ENCODE measurements at regions not wholly inside any gene's neighbourhood (a gene's known extent, or its start where the extent isn't known, plus 50 kb on each side); places are given as distances from the start of the nearest gene placed in this dataset.
"Not testable (repeated sequence)": the region's sequence is repeated elsewhere in the genome, so short reads cannot be mapped to it uniquely, and the experiment has no call there.

DNA sequence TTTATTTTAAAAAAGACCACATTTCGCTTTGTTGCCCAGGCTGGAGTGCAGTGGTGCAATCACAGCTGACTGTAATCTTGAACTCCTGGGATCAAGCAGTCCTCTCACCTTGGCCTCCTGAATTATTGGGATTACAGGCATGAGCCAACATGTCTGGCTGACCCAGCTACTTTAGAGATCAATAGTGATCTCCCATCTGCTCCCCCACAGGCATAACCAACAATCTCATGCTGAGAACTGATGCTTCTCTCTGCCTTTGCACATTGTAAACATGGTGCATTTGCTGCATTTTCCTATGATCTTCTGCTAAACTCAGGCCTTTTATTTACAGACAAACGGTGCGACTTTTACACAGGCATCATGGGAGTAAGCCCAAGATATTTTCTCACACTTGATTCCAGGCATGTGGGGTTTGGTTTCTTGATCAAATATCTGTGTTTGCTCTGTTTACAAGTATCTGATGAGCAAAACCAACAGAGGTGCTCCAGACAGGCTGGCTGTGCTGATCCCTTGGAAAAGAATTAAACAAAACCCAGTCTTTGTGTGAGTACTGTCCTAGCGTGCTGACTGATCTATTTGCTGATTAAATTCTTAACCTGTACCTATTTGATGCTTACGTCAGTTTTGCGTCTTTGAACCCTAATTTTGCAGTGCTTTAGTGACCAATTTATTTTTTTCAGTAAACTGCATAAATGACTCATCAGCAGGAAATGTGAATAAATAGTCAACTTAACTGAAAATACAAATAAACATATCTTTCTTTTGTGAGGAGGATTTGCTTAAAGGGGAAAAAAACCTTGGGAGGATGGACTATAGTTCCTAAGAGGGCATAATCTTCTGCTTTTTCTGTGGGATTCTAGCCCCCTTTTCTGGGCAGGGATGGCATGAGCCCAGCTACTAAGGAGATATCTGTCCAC is 191.7 kb upstream of the NR3C1 start:
- no peaks in the 10 kb centered on the region for H3K27me3 Mint-ChIP-seq
- intact Hi-C loops (cut with micrococcal nuclease) = no loop called here
- no peak for DNase-seq
- H3K4me1 Mint-ChIP-seq = peaks cover 0 to 8% (median under 1%) of the 10 kb centered on the region in 4 donors
- H3K9me3 ChIP-seq (ENCODE audit: control insufficient read depth in 1 of 2, low read length in 2 of 2) = no peaks in the 10 kb centered on the region
- H3K36me3 ChIP-seq (ENCODE audit: insufficient read depth, low read length) = no peaks in the 10 kb centered on the region
- no peaks in the 10 kb centered on the region for H3K36me3 Mint-ChIP-seq
- CTCF ChIA-PET (ENCODE audit: partially characterized antibody) = no interaction called here
- H3K27ac Mint-ChIP-seq = no peak overlapping the region
- peaks cover 0 to 2% (median 0%) of the 10 kb centered on the region in 8 donors for H3K9me3 Mint-ChIP-seq
- no peak overlapping the region for H3K27ac ChIP-seq (ENCODE audit: low read depth, low read length)
- H3K4me3 Mint-ChIP-seq = no peak overlapping the region
- H3K27me3 ChIP-seq (ENCODE audit: insufficient read depth, low read length) = no peaks in the 10 kb centered on the region
- no peaks in the 10 kb centered on the region for H3K4me1 ChIP-seq (ENCODE audit: insufficient read depth, low read length)
- POLR2A ChIA-PET (ENCODE audit: partially characterized antibody) = no interaction called here
- no peak overlapping the region for H3K4me3 ChIP-seq (ENCODE audit: low read length in 2 of 2)

DNA sequence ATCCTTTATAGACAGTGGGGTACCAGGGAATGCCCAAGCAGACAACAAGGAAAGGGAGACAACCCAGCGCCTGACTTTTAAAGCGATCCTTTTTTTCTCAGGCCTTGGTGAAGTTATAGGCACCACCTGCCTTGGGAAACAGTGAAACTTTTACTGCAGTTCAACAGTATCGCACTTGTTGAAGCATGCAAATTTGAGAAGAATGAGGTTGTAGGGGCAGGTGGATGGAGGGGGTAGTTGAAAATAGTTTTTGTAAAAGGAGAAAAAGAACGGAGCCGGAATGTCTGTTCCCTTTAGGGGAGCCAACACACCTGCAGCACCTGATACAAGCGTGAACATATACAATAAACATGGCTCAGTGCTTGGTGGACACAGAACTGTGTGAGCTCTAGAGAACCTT is 190.2 kb upstream of the NR3C1 start:
- intact Hi-C loops (cut with micrococcal nuclease) = no loop called here
- ChIA-PET CTCF (ENCODE audit: partially characterized antibody) (no interaction called here), POLR2A (ENCODE audit: partially characterized antibody) (interaction anchor here (0.8 kb wide), 1 partner anchor 16 kb away, joined by 3 read pairs; no protein-coding TSS in a partner anchor)
- Histone ChIP-seq H3K36me3 (ENCODE audit: insufficient read depth, low read length) (no peaks in the 10 kb centered on the region), H3K9me3 (ENCODE audit: control insufficient read depth in 1 of 2, low read length in 2 of 2) (no peaks in the 10 kb centered on the region), H3K4me3 (ENCODE audit: low read length in 2 of 2) (no peak overlapping the region), H3K27ac (ENCODE audit: low read depth, low read length) (no peak overlapping the region), H3K4me1 (ENCODE audit: insufficient read depth, low read length) (peaks cover 6% of the 10 kb centered on the region), H3K27me3 (ENCODE audit: insufficient read depth, low read length) (no peaks in the 10 kb centered on the region)
- no peaks in the 10 kb centered on the region for H3K36me3 Mint-ChIP-seq
- peaks cover 0 to 8% (median 2%) of the 10 kb centered on the region in 4 donors for H3K4me1 Mint-ChIP-seq
- H3K9me3 Mint-ChIP-seq = peaks cover 0 to 2% (median 0%) of the 10 kb centered on the region in 8 donors
- no peak for DNase-seq
- H3K27ac Mint-ChIP-seq = no peak overlapping the region
- H3K4me3 Mint-ChIP-seq = no peak overlapping the region
- no peaks in the 10 kb centered on the region for H3K27me3 Mint-ChIP-seq

DNA sequence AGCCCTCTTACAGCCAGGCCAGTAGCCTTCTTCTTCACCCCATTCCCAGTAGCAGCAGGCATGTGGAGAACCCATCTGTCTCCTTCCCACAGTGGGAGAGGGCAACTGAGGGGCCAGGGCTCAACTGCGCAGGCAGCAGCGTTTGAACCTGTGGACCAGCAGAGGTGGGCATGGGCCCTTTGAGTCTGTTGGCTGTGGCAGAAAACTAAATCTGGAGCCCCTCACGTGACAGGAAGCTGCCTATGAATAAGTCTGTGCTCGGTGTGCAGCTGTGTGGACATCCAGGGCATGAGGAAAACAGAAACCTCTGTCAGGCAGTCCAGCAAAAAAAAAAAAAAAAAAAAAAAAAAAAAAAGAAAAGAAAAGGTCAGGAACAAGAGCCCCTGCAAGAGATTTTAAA is 189.2 kb upstream of the NR3C1 start:
- no peaks in the 10 kb centered on the region for H3K36me3 Mint-ChIP-seq
- ChIA-PET CTCF (ENCODE audit: partially characterized antibody) (interaction anchor here (1.9 kb wide), 1 partner anchor 10 kb away, joined by 5 read pairs; no protein-coding TSS in a partner anchor), POLR2A (ENCODE audit: partially characterized antibody) (interaction anchor here (0.8 kb wide), 1 partner anchor 12 kb away, joined by 3 read pairs; no protein-coding TSS in a partner anchor)
- no peaks in the 10 kb centered on the region for H3K9me3 ChIP-seq (ENCODE audit: control insufficient read depth in 1 of 2, low read length in 2 of 2)
- H3K4me3 ChIP-seq (ENCODE audit: low read length in 2 of 2) = no peak overlapping the region
- no peaks in the 10 kb centered on the region for H3K36me3 ChIP-seq (ENCODE audit: insufficient read depth, low read length)
- no peaks in the 10 kb centered on the region for H3K27me3 Mint-ChIP-seq
- no peak overlapping the region for H3K27ac Mint-ChIP-seq
- peaks cover 6% of the 10 kb centered on the region for H3K4me1 ChIP-seq (ENCODE audit: insufficient read depth, low read length)
- no peak for DNase-seq
- no peaks in the 10 kb centered on the region for H3K27me3 ChIP-seq (ENCODE audit: insufficient read depth, low read length)
- H3K4me3 Mint-ChIP-seq = no peak overlapping the region
- H3K4me1 Mint-ChIP-seq = peaks cover 0 to 8% (median 2%) of the 10 kb centered on the region in 4 donors
- intact Hi-C loops (cut with micrococcal nuclease) = no loop called here
- no peaks in the 10 kb centered on the region for H3K9me3 Mint-ChIP-seq
- no peak overlapping the region for H3K27ac ChIP-seq (ENCODE audit: low read depth, low read length)

DNA sequence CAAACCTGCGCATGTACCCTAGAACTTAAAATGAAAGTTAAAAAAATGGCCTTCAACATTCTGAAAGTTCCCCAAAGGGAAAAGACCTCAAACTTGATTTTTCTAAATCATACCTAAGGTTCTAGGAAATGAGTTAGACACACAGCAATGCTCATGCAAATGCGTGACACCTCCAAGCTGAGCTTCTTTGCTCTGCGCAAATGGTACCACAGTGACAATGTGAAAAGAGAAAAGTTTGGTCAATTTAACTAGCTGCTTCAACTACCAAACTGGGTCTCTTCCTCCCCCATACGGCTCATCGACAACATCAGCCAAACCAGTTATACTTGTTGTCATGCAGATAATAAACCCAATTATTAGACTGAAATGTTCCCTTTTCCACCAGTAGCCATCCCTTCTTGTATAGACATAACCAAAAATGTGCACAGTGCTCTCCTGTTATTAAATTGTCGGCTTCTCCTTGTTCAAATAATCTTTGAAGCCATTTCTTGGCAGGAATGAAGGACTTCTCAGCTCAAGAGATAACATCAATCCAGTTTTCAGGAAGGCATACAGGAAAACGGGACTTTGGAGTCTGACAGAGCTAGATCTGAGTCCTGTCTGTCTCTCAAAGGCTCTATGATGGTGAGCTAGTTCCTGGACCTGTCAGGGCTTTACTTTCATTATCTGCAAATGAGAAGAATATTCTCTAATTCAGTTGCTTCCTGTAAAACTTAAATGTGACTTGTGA is 185.6 kb upstream of the NR3C1 start:
- H3K9me3 Mint-ChIP-seq = no peaks in the 10 kb centered on the region
- intact Hi-C loops (cut with micrococcal nuclease) = no loop called here
- H3K27me3 Mint-ChIP-seq = no peaks in the 10 kb centered on the region
- H3K4me1 ChIP-seq (ENCODE audit: insufficient read depth, low read length) = peaks cover 6% of the 10 kb centered on the region
- no peak overlapping the region for H3K27ac Mint-ChIP-seq
- ChIA-PET CTCF (ENCODE audit: partially characterized antibody) (interaction anchor here (1.0 to 1.3 kb wide), 2 partner anchors 10 to 11 kb away, joined by 3 to 4 read pairs; no protein-coding TSS in a partner anchor), POLR2A (ENCODE audit: partially characterized antibody) (no interaction called here)
- no peaks in the 10 kb centered on the region for H3K36me3 Mint-ChIP-seq
- H3K4me3 Mint-ChIP-seq = no peak overlapping the region
- H3K27me3 ChIP-seq (ENCODE audit: insufficient read depth, low read length) = no peaks in the 10 kb centered on the region
- no peak overlapping the region for H3K4me3 ChIP-seq (ENCODE audit: low read length in 2 of 2)
- peaks cover 3 to 8% (median 5%) of the 10 kb centered on the region in 4 donors for H3K4me1 Mint-ChIP-seq
- H3K36me3 ChIP-seq (ENCODE audit: insufficient read depth, low read length) = no peaks in the 10 kb centered on the region
- DNase-seq = no peak
- no peaks in the 10 kb centered on the region for H3K9me3 ChIP-seq (ENCODE audit: control insufficient read depth in 1 of 2, low read length in 2 of 2)
- H3K27ac ChIP-seq (ENCODE audit: low read depth, low read length) = no peak overlapping the region

DNA sequence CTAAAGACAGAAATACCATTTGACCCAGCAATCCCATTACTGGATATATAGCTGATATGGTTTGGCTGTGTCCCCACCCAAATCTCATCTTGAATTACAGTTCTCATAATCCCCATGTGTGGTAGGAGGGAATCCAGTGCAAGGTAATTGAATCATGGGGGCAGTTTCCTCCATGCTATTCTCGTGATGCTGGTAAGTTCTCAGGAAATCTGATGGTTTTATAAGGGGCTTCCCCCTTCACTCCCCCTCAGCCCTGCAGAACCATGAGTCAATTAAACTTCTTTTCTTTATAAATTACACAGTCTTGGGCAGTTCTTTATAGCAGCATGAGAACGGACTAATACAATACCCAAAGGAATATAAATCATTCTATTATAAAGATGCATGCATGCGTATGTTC is 184.6 kb upstream of the NR3C1 start:
- CTCF ChIA-PET (ENCODE audit: partially characterized antibody); POLR2A ChIA-PET (ENCODE audit: partially characterized antibody); H3K4me3 ChIP-seq (ENCODE audit: low read length in 2 of 2); H3K27ac ChIP-seq (ENCODE audit: low read depth, low read length); H3K4me3 Mint-ChIP-seq; H3K27ac Mint-ChIP-seq; H3K27me3 Mint-ChIP-seq; intact Hi-C loops (cut with micrococcal nuclease); H3K36me3 Mint-ChIP-seq; H3K9me3 ChIP-seq (ENCODE audit: control insufficient read depth in 1 of 2, low read length in 2 of 2); H3K4me1 ChIP-seq (ENCODE audit: insufficient read depth, low read length); H3K9me3 Mint-ChIP-seq; H3K36me3 ChIP-seq (ENCODE audit: insufficient read depth, low read length); H3K27me3 ChIP-seq (ENCODE audit: insufficient read depth, low read length); DNase-seq: not testable (repeated sequence)
- peaks cover 10 to 13% (median 11%) of the 10 kb centered on the region in 4 donors for H3K4me1 Mint-ChIP-seq

DNA sequence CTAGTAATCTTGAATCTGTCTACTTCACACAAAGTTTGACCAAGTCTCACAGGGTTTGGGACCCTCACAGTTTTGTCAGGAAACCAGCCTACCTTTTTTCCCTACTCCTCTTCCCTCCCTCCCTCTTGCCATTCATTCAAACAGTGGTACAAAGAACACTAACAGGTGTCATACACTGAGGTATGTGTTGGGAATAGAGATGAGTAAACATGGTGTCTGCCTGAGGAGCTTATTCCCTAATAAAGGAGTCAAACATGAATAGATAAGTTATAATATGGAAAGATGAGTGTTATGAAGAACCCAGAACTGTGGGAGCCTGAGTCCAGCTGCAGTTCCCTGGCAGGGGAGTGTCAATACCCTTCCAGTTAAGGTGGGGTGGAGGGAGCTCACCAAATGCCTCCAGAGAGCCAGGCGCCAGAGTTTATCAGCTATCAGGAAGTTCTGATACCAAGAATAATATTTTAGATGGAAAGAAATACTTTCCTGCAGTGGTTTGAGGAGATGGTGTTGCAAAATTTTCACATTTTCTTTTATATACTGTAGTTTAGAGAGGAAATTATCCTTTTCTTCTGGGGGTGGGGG is 183.4 kb upstream of the NR3C1 start:
- H3K4me3 ChIP-seq (ENCODE audit: low read length in 2 of 2) = no peak overlapping the region
- H3K27me3 Mint-ChIP-seq = no peaks in the 10 kb centered on the region
- H3K27ac ChIP-seq (ENCODE audit: low read depth, low read length) = no peak overlapping the region
- no peaks in the 10 kb centered on the region for H3K27me3 ChIP-seq (ENCODE audit: insufficient read depth, low read length)
- no peak overlapping the region for H3K27ac Mint-ChIP-seq
- ChIA-PET POLR2A (ENCODE audit: partially characterized antibody) (no interaction called here), CTCF (ENCODE audit: partially characterized antibody) (no interaction called here)
- H3K36me3 Mint-ChIP-seq = no peaks in the 10 kb centered on the region
- H3K9me3 Mint-ChIP-seq = no peaks in the 10 kb centered on the region
- no peaks in the 10 kb centered on the region for H3K36me3 ChIP-seq (ENCODE audit: insufficient read depth, low read length)
- peaks cover 12 to 19% (median 15%) of the 10 kb centered on the region in 4 donors for H3K4me1 Mint-ChIP-seq
- H3K9me3 ChIP-seq (ENCODE audit: control insufficient read depth in 1 of 2, low read length in 2 of 2) = no peaks in the 10 kb centered on the region
- intact Hi-C loops (cut with micrococcal nuclease) = no loop called here
- H3K4me1 ChIP-seq (ENCODE audit: insufficient read depth, low read length) = peaks cover 6% of the 10 kb centered on the region
- DNase-seq = no peak
- H3K4me3 Mint-ChIP-seq = no peak overlapping the region

DNA sequence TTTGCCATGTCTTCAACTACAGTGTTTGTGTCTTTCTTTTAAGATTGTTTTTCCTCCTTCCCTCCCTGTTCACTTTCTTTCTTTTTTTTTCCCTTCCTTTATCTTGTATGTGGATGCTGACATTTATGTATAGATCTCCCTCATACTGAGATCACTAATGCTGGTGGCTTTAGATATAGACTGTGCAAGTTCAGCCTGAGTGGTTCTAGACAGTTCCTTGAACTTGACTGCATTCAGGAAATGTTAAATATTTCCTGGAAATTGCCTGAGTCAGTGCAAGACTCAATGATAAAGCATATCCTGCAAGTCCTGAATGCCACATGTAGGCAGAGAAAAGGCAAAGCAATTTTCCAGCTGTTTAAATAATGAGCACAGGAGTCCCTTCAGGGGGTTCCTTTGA is 182.5 kb upstream of the NR3C1 start:
- DNase-seq = no peak
- H3K27me3 Mint-ChIP-seq = no peaks in the 10 kb centered on the region
- Histone ChIP-seq H3K4me1 (ENCODE audit: insufficient read depth, low read length) (peaks cover 6% of the 10 kb centered on the region), H3K27ac (ENCODE audit: low read depth, low read length) (no peak overlapping the region), H3K27me3 (ENCODE audit: insufficient read depth, low read length) (no peaks in the 10 kb centered on the region), H3K4me3 (ENCODE audit: low read length in 2 of 2) (no peak overlapping the region), H3K9me3 (ENCODE audit: control insufficient read depth in 1 of 2, low read length in 2 of 2) (no peaks in the 10 kb centered on the region), H3K36me3 (ENCODE audit: insufficient read depth, low read length) (no peaks in the 10 kb centered on the region)
- POLR2A ChIA-PET (ENCODE audit: partially characterized antibody) = no interaction called here
- no peaks in the 10 kb centered on the region for H3K36me3 Mint-ChIP-seq
- no peak overlapping the region for H3K4me3 Mint-ChIP-seq
- H3K9me3 Mint-ChIP-seq = no peaks in the 10 kb centered on the region
- peaks cover 12 to 20% (median 16%) of the 10 kb centered on the region in 4 donors for H3K4me1 Mint-ChIP-seq
- CTCF ChIA-PET (ENCODE audit: partially characterized antibody) = no interaction called here
- no peak overlapping the region for H3K27ac Mint-ChIP-seq
- intact Hi-C loops (cut with micrococcal nuclease) = no loop called here

Data from CD4-positive, alpha-beta memory T cell (primary cell).